B cell (primary cell): ENCODE measurements at regions not wholly inside any gene's neighbourhood (a gene's known extent, or its start where the extent isn't known, plus 50 kb on each side); places are given as distances from the start of the nearest gene placed in this dataset.

Source experiments
- EZH2 ChIP-seq: IDR thresholded peaks from 2 replicates; pipeline ENCODE4 v1.6.1; 2012; ENCODE audit warnings: borderline replicate concordance, low read depth, mild to moderate bottlenecking, moderate library complexity, low read length; ENCODE audit not compliant: insufficient read depth, poor library complexity, severe bottlenecking
- TF ChIP-seq, protein P1 (sequence below): fragments of 200-600 bp; IDR thresholded peaks from one replicate; pipeline ENCODE4 v1.8.0; 2022; ENCODE audit warnings: antibody characterized with exemption, mild to moderate bottlenecking

DNA sequence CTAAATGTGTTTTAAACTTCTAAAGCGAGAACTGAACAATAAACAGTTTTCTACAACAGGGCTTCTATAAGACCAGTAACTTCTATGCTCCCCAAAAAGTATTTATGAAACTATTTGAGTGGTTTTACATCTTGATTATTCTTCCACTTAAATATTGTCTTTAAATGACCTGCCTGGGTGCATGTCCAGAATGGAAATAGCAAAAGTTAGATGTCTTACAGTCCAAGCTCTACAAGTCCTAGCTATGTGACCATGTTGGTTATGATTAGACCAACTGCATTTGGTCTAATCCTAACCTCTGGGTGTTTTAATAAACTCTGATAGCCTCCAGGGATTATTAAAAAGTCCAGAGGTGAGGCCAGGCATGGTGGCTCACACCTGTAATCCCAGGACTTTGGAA lies 79.0 kb upstream of the ATXN3L start:
- no peak for TF ChIP-seq EZH2
- TF ChIP-seq, protein P1, sequence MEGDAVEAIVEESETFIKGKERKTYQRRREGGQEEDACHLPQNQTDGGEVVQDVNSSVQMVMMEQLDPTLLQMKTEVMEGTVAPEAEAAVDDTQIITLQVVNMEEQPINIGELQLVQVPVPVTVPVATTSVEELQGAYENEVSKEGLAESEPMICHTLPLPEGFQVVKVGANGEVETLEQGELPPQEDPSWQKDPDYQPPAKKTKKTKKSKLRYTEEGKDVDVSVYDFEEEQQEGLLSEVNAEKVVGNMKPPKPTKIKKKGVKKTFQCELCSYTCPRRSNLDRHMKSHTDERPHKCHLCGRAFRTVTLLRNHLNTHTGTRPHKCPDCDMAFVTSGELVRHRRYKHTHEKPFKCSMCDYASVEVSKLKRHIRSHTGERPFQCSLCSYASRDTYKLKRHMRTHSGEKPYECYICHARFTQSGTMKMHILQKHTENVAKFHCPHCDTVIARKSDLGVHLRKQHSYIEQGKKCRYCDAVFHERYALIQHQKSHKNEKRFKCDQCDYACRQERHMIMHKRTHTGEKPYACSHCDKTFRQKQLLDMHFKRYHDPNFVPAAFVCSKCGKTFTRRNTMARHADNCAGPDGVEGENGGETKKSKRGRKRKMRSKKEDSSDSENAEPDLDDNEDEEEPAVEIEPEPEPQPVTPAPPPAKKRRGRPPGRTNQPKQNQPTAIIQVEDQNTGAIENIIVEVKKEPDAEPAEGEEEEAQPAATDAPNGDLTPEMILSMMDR: no peak
